ENCODE measurements at regions not wholly inside any gene's neighbourhood (a gene's known extent, or its start where the extent isn't known, plus 50 kb on each side); places are given as distances from the start of the nearest gene placed in this dataset.
"Not testable (repeated sequence)": the region's sequence is repeated elsewhere in the genome, so short reads cannot be mapped to it uniquely, and the experiment has no call there.

- Histone ChIP-seq H3K4me3 (ENCODE audit: low read depth, low read length) (no peak overlapping the region), H3K27ac (no peak overlapping the region), H3K27me3 (replicated peaks) (no peaks in the 10 kb centered on the region), H3K36me3 (replicated peaks) (no peaks in the 10 kb centered on the region)
- no peak for TF ChIP-seq CTCF (IDR thresholded peaks at IDR 0.05; ENCODE audit: low read depth, low read length, missing control alignments)
- DNase-seq, result no peak
- in situ Hi-C loops (cut with HindIII; ENCODE audit: low pct_ligation_motif_present, low sequenced_read_pairs), result no loop called here
Observed at GRCh38 chr1:222000131-222000530, 258.2 kb upstream of the DUSP10 start.

DNA sequence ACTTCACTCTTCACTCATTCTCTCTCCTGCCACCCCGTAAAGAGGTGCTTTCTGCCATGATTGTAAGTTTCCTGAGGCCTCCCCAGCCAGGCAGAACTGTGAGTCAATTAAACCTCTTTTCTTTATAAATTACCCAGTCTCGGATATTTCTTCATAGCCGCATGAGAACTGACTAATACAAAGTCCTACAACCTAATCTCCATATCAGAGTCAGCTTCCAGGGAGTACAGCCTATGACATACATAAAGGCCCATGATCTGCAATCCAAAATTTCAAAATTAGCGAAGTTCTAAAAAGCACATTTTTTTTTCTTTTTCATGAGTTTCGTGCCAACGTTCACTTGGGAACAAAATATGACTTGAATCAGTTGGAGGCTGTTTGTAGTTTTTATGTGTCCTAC lies 256.9 kb upstream of the DUSP10 start:
- Histone ChIP-seq H3K27ac (peak overlapping the region; percentile 44), H3K27me3 (replicated peaks) (no peaks in the 10 kb centered on the region), H3K4me3 (ENCODE audit: low read depth, low read length) (no peak overlapping the region), H3K36me3 (replicated peaks) (no peaks in the 10 kb centered on the region)
- DNase-seq, result no peak
- TF ChIP-seq CTCF (IDR thresholded peaks at IDR 0.05; ENCODE audit: low read depth, low read length, missing control alignments), result no peak
- in situ Hi-C loops (cut with HindIII; ENCODE audit: low pct_ligation_motif_present, low sequenced_read_pairs), result no loop called here

GRCh38 chr1:221998186-221998612 lies 256.3 kb upstream of the DUSP10 start:
- no peak for TF ChIP-seq CTCF (IDR thresholded peaks at IDR 0.05; ENCODE audit: low read depth, low read length, missing control alignments)
- H3K36me3 ChIP-seq (replicated peaks), result no peaks in the 10 kb centered on the region
- H3K27me3 ChIP-seq (replicated peaks), result no peaks in the 10 kb centered on the region
- H3K4me3 ChIP-seq (ENCODE audit: low read depth, low read length), result no peak overlapping the region
- in situ Hi-C loops (cut with HindIII; ENCODE audit: low pct_ligation_motif_present, low sequenced_read_pairs), result no loop called here
- peak overlapping the region; percentile 44 for H3K27ac ChIP-seq
- DNase-seq, result peak; percentile 50

GRCh38 chr1:221997012-221997411 lies 255.1 kb upstream of the DUSP10 start:
- H3K27ac ChIP-seq, result peak overlapping the region; percentile 35
- DNase-seq, result peak; percentile 61
- H3K27me3 ChIP-seq (replicated peaks); in situ Hi-C loops (cut with HindIII; ENCODE audit: low pct_ligation_motif_present, low sequenced_read_pairs); H3K4me3 ChIP-seq (ENCODE audit: low read depth, low read length); H3K36me3 ChIP-seq (replicated peaks): not testable (repeated sequence)

DNA sequence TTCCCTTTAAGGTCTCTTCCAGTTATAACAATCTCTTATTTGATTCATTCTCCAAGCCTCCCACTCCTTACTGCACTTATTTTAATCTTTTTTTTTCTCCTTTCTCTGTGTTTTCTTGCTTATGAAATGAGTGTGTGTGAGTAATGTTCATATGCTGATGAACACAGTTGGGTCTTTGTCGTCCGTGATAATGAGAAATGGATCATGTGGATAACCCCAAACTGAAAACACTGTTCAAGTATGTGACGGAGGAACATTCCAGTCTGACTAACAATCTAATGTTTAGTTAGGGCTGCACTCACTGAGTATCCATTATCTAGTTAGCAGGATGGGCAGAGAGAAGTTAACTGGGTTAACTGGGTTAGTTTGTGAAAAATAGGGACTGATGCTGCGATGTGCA lies 253.1 kb upstream of the DUSP10 start:
- H3K27ac ChIP-seq, result peak overlapping the region; percentile 73
- in situ Hi-C loops (cut with HindIII; ENCODE audit: low pct_ligation_motif_present, low sequenced_read_pairs), result no loop called here
- H3K4me3 ChIP-seq (ENCODE audit: low read depth, low read length), result no peak overlapping the region
- no peak for TF ChIP-seq CTCF (IDR thresholded peaks at IDR 0.05; ENCODE audit: low read depth, low read length, missing control alignments)
- H3K27me3 ChIP-seq (replicated peaks), result no peaks in the 10 kb centered on the region
- DNase-seq, result peak; percentile 78
- H3K36me3 ChIP-seq (replicated peaks), result no peaks in the 10 kb centered on the region

DNA sequence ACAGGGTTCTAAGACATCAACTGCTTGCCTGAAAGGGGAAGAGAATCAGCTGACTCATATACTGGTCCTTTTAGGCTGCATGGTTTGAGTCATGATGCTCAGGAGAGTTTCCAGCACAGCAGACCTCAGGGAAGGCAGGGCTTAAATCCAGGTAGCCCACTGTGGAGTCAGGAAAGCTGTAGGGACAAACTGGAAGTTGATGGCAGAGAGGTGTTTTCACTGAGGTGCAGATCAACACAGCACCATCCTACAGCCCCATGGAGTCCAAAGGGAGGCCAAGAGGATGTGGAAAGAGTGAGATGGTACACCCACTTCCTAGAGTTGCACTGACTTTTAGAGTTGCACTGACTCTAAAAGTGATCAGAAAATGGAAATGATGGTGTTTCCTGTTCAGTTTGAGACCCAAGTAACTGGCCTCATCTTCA lies 252.4 kb upstream of the DUSP10 start:
- peak; percentile 21 for DNase-seq

More for the DNA sequence above, 252.4 kb upstream of the DUSP10 start:
- peak overlapping the region; percentile 73 for H3K27ac ChIP-seq
- H3K4me3 ChIP-seq (ENCODE audit: low read depth, low read length), result no peak overlapping the region
- H3K36me3 ChIP-seq (replicated peaks), result no peaks in the 10 kb centered on the region
- in situ Hi-C loops (cut with HindIII; ENCODE audit: low pct_ligation_motif_present, low sequenced_read_pairs), result no loop called here
- TF ChIP-seq CTCF (IDR thresholded peaks at IDR 0.05; ENCODE audit: low read depth, low read length, missing control alignments), result no peak
- no peaks in the 10 kb centered on the region for H3K27me3 ChIP-seq (replicated peaks)

Measured in brain microvascular endothelial cell (primary cell).